ENCODE measurements at regions not wholly inside any gene's neighbourhood (a gene's known extent, or its start where the extent isn't known, plus 50 kb on each side); places are given as distances from the start of the nearest gene placed in this dataset.

DNA sequence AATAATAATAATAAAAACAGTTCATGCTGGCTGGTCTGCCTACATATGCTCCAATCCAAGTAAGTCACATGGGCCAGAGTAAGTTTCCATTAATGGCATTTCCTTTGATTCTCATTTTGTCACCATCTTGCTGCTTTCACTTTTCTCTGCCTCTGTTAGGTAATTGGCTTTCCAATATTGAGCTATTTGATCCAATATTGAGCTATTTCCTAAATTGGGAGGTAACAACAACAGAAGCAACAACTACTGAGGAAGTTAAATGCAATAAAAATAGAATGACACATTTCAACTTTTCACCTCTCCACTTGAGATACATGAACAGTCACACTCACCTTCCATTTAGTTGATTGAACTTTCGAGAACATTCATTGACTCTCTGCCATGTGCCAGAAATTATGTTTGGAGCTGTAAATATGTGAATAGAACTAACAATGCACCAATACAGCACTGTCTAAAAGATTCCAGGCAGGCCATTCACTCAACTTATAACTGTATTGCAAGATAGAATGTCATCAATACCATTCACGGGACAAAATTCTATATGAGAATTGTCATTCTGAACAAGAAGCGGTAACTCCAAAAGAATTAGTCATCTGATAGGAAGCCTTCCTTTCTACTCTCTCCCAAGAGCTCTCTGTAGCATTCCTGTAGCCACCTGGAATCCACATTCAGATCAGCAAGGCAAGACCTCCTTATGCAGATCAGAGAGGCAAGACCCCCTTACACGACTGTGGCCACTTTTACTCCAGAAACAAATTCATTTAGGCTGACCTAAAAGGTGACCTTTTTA is 136.4 kb downstream of the PHLDA1 start:
- DNase-seq: no peak

DNA sequence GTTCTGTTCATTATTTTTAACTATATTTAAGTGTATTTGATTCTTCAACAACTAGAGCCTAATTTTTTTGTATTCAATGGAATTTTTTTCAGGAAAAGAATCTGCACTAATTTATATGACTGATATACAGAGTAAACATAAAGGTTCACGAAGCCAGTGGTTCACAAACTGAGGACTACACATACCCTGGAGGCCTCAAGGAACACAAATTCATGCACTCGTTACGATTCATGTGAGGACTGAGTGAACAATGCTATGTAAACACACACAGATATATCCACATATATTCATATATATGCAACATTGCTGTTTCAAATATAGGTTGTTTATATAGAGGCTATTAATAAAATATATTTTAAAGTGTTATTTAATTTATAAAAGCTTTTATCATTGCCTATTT is 137.8 kb downstream of the PHLDA1 start:
- DNase-seq: no peak

DNA sequence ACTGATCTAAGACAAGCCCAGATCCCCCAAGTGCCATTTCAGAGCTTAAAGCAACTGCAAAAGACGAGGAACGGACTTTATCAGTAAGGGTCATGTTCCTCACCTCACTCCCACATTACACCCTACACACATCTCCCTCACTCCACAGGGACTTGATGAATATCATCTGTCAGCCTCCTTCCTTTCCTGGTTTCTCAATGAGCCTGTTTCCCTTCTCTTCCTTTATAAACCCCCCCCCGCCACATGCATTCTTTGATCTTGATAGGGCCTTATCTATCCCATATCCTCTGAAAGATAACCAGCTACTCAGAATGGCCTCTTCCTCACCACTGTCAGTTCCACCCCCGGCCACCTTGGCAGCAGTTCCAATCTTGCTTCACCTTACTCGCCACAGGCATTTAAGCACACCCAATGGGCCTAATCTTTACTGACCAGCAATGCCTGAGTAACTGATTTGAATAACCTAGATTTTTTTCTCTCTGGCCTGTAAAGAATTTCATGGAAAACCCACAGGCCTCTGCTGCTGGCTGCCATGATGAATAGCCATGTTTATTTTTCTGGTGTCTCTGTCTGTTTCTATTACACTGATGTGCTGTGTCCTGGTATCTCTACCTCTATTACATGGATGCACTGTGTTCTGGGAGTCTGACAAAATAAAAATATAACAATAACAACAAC is 138.7 kb downstream of the PHLDA1 start:
- DNase-seq: no peak

DNA sequence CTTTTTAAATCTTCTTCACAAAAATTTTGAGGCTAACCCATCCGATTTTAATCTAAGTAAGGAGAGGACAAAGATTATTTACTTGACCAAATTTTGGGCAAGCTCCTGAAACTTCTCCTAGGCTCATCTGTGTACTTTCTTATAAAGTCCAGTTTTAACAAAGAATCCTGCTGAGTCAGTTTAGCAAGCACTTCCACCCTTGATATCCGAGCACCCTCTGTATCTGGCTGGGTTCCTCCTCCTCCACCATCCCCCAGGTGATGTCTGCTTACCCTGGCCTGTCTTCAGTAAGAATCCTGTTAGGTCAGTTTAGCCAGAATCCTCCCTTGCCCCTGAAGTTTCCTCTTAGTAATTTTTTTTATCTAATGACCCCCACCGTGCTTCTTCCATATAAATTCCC is 140.5 kb downstream of the PHLDA1 start:
- no peak for DNase-seq

DNA sequence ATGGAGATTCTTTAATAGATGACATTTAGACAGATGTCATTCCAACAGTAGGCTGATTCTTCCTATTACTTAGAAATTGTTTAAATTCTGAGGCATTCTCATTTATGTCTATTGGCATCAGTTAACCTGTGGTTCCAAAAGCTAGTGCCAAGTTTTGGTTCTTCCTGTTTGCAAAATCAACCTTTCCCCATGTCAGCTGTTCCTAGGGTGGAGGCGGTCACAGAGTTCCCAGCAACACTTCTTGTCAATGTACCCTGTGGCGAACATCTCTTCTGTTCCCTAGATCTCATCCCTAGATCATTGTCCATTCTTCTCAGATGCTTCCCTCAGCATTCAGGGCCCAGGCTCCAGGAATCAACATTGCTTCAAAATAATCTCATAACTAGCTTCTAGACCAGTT is 140.9 kb downstream of the PHLDA1 start:
- no peak for DNase-seq

DNA sequence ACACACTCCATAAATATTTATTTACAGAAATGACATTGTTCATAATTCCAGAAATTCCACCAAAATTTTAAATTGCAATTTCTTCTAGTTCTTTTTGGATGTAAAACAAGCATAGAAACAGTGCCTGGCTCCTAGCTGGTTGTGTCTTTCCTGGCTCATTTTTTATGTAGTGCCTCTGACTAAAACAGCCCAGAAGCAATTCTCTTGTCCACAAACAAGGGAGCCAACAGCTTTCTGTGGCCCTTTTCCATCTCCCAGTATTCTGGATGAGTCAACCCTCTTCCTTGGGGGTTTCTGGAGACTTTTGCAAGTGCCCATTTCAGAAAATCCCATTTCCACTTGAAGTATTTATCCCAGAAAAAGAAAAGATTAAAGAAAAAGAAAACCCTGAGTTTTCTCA is 141.4 kb downstream of the PHLDA1 start:
- no peak for DNase-seq

DNA sequence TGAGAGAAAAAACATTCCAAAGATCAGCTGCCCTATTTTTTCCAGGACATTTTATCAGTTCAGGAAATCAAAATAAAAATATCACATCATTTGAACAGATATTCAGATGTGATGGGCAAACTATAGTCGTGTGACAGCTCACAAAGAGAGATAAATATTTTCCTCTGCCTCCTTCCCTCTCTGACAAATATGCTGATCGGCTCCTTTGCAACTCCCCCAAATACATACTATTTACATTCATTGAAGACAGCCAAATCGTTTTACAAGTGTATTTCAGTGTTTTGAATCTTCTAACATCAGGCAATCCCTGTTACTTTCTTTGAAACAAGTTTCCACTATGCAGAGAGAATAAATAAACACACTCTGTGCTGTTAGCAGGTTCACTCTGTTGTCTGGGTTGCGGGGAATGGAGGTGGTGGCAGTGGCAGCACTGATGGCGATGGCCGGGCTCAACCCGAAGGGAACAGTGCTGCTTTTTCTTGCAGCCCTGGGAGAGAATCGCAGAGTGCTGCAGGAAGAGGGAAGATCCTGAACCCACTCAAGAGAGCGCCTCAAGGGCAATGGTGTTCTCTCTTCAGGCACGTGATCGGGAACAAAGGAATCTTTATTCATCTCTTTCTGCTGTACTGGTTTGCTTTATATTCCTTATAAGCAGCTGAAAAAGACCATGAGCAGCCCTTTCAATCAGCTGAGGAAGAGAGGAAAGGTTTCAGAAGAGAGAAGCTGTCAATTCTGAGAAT is 142.5 kb downstream of the PHLDA1 start:
- no peak for DNase-seq

DNA sequence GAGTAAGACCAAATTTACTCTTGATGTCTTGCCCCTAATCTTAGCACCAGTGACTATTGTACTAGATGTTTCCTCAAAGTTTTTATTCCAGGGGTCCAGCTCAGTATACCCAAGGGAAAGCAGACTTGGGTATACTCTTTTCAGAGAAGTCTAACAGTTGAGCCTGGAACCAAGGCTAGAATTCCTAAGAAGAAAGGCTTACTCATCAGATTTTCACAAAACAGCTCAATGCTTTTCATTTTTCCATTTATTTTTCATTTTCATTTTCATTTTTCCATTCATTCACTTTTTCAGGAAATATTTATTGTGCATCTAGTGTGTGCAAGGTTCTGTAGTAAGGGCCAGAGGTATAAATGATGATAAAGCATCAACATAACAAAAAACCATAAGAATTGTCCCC is 143.2 kb downstream of the PHLDA1 start:
- no peak for DNase-seq

DNA sequence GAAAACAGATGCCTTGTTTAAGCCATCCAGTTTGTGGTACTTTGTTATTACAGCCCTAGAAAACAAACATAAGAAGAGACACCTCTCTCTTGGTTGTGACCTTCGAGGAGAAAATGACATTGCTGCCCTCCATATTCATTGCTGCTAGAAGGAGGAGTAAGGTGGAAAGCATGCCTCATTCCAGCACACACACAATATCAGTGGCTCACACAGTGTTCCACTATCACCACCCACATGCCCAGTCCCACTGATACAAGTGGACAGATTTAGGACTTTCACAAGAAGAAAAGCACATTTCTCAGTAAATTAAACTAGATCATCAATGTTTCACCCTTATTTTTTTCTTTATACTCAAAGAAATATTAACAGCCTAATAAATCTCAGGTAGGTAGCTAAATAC is 143.6 kb downstream of the PHLDA1 start:
- no peak for DNase-seq

DNA sequence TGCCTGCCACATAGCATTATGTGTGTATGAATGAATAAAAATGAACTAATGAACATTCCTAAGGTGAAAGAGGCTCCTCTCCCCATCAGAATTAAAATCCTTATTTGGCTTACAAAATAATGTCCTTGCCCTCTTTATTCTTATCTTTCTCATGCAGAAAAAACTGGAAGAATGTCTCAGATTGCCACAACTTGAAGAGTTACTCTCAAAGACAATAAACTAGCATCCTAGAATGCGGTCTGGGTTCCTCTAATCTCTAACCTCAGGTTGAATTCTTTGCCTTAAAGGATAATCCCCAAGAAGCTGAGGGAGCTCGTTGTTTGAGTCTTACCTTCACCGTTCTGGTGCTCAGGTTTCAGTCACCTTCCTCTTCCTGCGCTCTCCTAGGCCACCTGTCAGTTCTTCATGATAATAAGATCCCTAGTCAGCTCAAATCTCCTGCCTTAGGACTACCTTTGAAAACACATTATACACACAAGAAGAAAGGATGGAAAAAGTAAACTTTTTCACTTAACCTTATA is 147.1 kb downstream of the PHLDA1 start:
- DNase-seq: no peak

DNA sequence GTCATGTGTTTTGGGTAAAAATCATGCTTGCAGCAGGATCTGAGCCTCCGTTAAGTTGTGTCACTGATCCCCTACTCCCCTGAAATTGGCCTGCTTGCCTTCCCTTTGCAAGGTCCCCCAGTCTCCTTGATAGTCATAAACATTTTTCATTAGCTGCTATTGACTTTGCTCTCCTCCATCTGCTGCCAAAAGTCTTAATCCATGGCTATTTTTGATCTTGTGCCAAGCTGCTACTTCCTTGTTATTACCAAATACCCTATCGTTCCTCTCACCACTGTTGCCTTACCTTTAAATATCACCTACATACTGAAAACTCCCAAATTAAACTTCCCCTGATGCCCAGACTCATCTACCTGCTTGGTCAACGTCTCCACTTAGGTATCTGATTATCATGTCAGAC is 148.3 kb downstream of the PHLDA1 start:
- DNase-seq: peak; percentile 3

DNA sequence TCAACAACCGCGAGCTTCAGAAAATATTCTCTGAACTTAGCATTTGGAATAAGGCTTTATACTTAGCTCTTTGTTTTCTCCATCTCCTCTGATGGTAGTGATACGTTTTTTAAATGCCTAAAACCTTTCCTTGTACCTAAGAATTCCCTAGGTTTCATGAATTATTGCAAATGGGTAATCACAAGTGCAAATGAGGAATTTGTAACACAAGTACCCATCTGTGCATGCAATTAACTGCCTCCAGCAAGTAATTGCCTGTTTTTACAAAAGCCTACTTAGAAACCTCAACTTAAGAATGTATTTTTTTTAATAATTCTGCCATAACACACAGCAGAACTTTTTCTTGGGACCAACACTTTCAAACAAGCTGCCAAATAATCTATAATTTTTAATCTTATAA is 149.2 kb downstream of the PHLDA1 start:
- peak; percentile 8 for DNase-seq

DNA sequence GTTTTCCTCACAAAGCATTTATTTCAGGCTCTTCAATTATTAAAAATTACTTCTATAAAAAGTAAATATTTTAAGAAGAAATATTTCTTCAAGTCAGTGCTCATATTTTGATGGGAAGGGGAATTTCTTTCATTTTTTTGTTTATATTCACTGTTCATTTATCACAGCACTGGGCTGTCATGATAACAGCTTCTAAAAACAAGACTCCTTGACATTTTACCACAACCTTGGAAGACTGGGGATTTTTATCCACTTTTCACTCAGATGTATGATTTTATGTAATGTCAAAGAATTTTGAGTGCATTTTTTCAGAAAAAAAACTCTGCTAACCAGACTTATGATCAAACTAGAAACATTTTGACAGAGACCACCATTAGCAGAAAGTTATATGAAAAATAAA is 149.7 kb downstream of the PHLDA1 start:
- no peak for DNase-seq

DNA sequence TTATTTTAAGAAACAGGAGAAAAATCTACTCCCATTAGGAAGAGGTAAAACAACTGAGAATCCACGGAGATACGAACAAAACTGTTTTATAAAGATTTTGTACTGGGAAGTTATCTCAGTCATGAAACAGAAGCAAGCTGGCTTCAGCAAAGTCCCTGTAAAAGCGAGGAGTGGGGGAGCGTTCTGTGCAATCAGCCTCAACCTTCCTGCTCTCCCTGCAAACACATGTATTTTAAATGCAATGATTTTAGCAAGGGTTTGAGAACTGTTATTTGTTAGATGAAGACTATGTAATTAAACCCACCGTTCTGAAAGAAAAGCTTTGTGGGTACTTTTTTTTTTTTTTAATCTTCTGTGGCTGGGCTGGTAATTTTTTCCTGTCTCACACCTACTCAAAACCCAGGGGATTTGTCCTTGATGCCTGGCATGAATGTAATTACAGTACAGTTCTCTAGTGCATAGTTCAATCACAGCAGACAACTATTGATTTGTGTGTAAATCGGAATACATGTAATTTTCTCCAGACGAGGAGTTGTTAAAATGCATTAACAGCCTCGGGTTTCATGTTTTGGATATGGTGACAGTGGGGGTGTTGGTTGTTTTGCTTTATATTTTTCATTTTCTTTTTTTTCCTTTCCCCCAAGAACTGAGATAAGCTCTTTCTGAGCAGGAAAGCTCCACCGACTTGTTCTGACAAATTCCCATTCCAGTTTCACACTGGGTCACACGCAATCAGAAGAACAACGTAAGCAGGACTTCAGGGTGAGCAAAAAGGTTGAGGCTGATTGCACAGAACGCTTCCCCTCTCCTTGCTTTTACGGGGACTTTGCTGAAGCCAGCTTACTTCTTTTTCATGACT is 153.6 kb downstream of the PHLDA1 start:
- no peak for DNase-seq

DNA sequence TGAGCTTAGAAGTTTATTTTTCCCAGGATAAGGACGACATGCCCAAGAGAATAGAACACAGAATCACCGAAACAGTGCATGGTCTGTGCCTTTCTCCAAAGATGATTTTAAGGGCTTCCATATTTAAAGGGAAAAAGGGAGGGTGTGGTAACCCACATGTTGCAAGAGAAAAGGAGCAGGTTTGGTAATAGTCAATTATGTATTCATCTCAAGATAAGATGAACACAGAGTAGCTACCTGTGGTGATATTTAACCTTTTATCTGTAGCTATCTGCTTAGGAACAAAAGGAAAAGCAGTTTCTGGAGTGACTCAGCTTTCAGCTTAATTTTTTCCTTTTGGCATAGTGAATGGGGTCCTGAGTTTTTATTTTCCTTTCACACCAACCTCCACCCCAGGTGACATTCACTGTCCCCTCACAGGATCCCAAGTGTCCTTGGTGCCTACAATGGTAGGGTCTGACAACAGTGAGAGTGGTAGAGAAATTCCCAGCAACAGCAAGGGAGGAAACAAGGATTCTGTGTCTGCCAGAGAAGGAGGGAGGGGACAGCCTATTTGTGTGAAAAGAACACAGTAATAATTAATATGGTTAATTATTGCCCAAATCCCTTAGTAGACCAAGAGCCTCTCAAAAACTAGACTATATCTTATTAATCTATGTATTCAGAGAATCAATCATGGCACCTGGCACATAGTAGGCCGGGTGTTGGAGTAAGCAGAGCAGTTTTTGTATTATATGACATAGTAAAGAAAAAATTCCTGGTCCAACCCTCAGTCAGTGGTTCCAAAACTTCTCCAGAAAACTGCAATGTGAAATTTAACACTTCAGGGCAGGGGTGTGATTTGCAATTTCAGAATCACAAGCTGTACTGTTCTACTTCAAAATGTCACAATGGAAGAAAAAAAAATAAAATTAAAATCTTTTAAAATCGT is 154.5 kb downstream of the PHLDA1 start:
- no peak for DNase-seq

DNA sequence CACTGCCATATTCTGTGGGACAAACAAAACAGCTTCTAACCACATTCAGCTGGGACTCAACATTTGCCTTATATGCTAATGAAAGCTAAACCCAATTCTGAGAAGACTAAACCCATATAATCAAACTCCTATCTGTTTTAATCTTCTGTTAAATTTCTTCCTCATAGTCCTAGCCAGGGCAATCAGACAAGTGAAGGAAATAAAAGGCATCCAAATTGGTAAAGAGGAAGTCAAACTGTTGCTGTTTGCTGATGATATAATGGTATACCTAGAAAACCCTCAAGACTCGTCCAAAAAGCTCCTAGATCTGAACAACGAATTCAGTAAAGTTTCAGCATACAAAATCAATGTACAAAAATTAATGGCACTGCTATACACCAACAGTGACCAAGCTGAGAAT is 157.1 kb downstream of the PHLDA1 start:
- no peak for DNase-seq

DNA sequence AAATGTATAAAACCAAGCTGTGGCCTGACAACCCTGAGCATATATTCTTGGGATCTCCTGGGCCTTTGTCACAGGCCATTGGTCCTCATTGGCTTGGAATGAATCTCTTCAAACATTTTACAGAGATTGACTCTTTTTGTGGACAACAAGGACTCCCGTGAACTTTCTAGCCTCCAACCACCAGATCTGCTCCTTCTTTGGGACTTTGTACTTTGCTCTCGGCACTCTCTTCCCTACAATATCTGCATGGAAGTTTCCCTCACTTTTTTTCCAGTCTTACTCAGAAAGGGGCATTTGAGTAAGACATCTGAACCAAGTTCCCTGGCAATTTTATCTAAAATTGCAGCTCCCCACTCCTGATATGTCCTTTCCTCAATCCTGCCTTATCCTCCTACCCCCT is 158.8 kb downstream of the PHLDA1 start:
- DNase-seq: no peak

DNA sequence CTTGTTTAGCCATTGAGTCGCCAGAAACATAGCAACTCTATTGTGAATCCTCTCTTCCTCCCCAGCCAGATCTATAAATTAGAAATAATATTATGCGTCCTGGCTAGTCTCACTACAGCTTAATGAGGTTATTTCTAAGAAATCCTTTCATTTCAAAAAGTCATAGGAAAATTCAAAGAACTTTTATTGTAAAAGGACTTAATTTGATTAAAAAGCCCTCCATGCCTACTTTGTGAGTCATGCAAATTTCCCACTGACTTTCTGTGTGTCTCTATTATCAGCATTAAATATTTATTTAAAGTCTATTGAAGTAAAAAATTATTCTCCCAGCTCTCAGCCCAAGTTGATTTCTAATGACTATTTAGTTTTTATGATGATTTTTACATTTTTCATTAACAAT is 160.7 kb downstream of the PHLDA1 start:
- no peak for DNase-seq

DNA sequence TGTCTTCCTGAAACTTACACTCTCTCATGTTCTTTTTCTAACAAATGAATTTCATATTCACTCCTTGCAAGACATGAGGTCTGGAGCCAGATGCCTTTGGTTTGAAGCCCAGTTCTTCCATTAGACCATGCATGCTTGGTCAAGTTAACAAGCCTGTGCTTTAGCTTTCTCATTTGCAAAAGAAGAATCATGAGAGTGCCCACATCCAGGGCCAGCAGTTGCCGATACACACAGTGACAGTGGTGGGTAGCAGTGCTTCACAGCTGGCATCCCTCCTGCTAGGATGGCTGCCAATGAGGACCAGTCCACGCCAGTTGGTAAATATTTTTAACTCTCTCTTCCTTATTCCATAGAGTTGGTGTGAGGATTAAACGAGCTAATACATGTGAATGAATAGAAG is 163.1 kb downstream of the PHLDA1 start:
- DNase-seq: peak; percentile 98

DNA sequence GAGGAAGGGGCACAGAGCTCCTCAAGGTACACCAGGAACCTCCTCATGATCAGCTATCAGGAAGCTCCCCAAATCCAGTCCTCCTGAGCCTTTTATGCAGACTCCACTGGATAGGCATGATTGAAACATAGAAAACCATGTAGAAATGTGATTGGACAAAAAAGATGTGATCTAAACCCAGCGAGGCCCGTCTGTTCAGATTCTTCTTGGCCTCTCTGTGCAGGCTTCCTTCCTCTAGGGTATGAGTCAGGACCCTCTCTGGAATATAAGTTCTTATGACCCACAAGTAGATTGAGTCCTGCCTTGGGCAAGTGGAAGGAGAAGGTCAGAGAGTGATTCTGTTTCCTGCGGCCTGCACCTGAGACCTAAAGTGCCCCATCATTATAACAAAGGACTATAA is 166.3 kb downstream of the PHLDA1 start:
- no peak for DNase-seq

DNA sequence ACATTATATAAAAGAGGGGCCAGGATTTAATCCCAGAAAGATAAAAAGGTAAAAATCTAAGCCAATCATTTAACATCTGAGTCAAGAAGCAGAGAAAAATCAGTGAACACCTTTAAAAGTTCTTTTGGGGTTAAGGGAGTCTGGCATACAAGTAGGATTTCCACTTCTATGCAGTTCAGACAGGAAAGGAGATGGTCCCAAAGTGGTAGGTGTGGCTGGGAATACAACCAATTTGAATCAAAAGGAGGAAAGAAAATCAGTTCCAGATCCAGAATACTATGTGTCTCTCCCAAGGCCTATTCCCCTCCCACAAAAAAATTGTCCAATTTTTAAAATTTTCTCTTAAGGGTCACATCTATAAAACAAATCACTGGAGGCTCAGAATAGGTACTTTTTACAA is 167.4 kb downstream of the PHLDA1 start:
- DNase-seq: no peak

DNA sequence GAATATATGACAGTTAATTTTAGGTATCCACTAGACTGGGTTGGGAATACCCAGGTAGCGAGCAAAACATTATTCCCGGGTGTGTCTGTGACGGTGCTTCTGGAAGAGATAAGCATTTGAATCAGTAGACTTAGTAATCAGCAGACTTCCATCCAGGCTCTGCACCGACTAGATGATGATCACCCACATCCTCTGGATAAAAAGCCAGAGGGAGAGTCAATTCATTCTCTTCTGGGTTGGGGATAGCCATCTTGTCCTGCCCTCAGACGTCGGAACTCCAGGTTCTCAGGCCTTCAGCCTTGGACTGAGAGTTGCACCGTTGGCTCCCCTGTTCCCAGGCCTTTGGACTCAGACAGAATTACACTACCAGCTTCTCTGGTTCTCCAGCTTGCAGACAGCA is 168.0 kb downstream of the PHLDA1 start:
- DNase-seq: no peak
